OCI-M2 (cell line): ENCODE measurements at regions not wholly inside any gene's neighbourhood (a gene's known extent, or its start where the extent isn't known, plus 50 kb on each side); places are given as distances from the start of the nearest gene placed in this dataset.
"Not testable (repeated sequence)": the region's sequence is repeated elsewhere in the genome, so short reads cannot be mapped to it uniquely, and the experiment has no call there.

Experiments
- DNase-seq: peaks from one replicate; lab custom pipeline; 2025; ENCODE audit not compliant: unreplicated experiment; lab: John Stamatoyannopoulos, UW

DNA sequence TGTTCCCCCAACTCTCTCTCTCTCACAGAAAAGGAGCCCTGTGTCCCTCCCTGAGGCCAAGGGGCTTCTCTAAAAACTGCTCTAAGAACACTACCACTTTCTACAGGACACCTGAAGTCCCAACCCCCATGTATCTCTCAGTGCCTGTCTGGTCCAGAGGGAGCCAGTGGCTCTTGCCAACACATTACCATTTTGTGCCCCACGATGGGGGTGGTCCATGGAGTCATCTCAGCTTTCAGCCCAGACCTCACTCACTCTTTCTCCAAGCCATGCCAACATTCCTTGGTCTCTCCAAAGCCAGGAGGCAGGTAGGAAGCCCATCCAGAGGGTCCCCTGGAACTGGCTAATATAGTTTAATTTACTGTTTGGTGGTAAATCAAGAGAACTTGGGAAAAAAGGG lies 962.1 kb upstream of the DEFB115 start:
- DNase-seq = not testable (repeated sequence)

DNA sequence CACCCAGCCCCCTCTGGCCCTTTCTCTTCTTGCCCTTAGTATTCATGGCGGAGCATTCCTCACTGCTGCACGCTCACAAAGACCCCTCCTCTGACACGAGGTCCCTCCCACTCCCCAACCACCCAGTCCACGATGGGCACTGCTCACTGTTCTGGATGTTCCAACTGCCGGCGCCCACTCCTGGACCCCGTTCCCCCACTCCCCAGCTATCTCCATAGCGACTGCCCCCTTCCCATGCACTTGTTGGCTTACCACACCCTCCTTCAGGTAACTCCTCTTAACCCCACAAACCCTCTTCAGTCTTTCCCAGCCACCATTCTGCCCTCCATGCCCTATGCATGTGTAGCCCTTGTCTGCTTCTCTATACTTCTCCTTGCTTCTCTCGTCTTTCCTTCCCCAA lies 961.5 kb upstream of the DEFB115 start:
- not testable (repeated sequence) for DNase-seq

DNA sequence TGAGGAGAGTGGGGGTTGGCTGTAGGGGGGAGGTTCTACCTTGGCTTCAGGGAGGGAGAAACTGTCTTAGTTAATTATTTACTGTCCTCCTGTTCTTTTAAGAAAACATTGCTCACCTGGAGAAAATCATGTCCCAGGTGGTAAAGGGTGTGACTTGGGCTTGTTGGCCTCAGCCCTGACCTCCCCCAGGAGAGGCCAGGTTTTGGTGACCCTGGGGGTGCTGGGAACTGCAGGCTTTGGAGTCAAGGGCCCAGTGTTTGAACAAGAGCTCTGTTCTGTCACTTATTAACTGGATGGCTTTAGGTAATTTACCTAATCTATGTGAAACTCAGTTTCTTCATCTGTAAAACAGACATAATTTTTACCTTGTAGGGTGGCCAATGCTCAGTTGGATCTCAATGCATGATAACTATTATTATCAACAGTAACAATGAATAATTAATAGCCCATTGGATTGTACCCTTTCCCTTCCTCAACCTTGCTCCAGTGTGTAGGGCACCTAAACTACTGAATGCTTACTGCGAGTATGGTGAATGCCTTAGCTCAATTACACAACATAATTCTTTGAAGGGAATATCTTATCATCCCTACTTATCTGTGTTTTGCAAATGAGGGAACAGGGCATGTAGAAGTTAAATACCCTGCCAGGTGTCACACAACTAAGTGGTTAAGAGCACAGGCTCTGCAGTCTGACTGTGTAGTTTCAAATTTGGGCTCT lies 959.4 kb upstream of the DEFB115 start:
- not testable (repeated sequence) for DNase-seq

DNA sequence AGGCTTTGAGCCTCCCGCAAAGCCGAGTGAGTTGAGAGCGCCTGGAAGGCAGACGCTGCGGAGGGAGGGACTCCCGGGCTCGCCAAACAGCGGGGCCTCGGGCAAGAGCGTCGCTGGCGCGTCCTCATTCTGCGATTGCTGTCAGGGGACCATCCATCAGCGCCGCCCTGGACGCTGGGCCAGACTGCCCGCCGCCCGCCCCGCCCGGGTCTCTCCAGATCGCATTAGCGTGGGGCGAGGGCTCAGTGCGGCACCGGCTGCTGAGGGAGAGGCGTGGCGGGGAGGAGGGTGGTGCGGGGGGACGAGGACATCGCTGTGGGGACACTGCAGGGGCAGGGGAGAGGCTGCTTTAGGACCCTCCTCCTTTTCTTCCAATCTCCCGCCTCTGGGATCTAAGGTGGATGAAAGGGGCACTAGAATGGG lies 957.2 kb upstream of the DEFB115 start:
- DNase-seq = not testable (repeated sequence)

DNA sequence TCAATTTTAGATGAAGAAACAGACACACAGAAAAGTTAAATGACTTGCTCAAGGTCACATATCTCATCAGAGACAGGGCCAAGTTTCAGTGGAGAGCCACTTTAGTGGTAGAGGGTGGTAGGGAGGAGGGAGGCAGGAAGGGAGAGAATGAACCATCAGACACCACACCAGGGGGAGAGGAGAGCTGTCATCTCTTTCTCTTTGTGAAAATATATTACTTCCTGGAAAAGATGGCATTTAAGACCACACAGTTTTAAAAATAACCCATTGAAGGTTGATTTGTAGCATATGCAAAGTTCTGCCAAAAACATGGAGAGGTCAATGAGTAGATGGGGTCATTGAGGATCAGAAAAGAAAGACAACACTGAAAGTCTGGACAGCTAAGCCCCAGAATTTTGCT lies 954.7 kb upstream of the DEFB115 start:
- not testable (repeated sequence) for DNase-seq

DNA sequence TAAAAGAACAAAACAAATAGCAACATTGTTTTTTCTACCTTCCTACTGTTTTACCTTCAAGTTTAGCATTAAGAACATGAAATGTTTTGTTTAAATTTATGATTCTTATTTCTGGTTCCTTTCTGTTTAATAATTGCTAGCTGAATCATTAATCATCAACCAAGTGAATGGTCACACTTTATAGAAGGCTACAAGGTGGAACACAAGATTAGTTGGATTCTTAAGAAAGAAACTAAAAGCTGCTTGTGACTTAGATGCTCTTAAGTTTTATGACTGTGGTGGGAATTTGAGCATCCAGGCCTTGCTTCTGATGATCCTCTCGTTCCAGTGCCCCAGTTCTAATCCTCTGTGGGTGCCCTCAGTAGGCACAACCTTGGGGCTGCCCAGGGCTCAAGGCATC lies 947.5 kb upstream of the DEFB115 start:
- DNase-seq = not testable (repeated sequence)

DNA sequence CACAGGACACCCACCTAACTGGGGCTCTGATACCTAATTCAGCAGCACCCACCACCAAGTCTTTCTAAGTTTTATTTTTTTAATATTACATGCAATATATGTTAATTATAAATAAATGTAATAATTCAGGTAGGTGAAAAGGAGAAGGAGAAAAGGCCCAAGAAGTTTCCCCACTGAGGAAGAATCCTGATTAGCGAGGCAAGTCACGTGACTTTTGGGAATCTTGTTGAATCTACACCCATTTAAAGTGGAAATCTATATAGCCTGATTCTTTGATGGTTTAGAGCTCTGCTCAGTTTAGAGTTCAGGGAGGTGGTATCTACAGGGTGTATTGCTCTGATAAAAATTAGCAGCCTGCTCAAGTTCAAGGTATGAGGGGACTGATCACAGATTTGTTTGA lies 947.1 kb upstream of the DEFB115 start:
- DNase-seq = not testable (repeated sequence)

DNA sequence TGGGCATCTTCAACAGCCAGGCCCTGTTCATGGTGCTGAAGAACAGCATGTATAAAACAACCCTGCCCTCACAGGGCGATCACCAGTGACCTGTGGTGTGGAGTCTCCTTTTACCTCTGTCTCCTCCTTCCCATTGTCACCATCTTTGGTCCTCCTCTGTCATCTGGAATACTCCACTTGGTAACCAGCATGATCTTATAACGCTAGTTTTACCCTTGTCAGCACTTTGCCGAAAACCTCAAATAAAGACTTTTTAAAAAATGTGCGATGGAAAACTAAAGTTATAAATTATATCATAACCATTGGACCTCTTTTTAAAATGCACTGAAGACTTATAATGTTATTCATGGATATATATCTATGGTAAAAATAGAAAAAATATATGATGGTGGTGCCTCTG lies 945.2 kb upstream of the DEFB115 start:
- DNase-seq = not testable (repeated sequence)

DNA sequence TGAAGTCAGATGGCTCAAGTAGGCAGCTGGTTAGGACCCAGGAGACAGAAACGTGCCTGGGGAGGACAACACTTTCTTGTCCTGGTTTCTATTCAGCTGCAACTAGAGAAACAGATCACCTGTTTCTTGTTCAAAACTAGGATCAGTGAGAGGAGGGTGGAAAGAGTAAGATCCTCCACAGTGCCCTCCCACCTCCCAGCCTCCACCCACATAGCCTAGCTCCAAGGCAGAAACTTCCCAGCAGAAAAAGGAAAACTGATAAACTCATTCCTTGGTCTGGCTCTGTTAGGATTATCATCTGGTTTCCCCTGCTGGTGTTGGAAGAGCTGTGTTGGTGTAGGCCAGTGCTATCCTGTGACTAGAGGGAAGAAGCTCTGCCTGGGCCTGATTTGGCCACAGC lies 943.8 kb upstream of the DEFB115 start:
- not testable (repeated sequence) for DNase-seq

DNA sequence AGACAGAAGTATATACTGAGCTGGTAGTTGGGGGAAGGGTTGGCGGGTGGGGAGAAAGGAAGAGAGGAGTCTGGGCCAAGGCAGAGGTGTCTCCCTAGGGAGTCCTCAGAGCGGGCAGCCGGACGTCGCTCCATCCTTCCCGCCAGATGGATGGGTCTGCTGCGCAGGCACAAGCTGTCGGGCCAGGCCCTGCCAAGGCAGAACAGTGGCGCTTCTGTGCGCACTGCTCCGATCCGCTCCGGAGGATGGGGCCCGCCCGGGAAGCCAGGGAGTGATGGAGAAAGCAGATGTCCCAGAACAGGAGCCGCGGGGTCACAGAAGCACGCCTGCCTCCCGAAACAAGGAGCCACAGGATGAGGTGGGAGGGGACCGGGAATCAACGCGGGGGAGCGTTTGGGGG lies 941.4 kb upstream of the DEFB115 start:
- not testable (repeated sequence) for DNase-seq

DNA sequence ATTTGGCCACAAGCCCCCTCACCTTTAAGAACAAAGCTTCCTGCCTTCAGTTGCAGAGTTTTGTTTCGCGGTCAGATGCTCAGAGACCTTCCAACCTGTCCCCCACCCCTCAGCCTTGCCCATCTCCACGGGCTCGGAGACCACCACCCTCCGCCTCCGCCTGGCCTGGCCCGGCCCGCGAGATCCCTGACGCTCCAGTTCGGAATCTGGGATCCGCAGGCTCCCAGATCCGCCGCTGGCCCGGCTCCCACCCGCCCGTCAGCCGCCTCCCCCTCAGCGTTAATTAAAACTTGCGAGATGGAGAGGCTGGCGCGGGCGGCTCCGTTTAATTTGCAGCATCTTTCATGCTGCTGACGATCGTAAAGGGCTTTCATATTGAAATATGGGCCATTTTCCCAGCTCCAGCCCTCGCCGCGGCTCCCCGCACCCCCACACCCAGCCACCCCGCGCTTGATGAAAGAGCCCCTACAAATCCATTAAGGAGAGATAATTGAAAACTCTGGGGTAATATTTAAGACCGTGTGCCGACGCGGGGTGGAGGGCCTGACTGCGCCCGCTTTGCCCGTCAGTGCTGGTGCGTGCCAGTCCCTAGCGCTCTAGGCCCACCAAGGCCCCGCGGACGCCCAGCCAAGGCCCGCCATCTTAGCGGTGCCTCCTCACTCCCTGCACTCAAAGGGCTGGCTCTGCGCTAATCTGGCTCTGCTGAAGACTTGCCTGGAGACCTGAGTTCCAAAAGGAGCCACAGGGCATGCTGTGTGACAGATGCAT lies 940.7 kb upstream of the DEFB115 start:
- not testable (repeated sequence) for DNase-seq

DNA sequence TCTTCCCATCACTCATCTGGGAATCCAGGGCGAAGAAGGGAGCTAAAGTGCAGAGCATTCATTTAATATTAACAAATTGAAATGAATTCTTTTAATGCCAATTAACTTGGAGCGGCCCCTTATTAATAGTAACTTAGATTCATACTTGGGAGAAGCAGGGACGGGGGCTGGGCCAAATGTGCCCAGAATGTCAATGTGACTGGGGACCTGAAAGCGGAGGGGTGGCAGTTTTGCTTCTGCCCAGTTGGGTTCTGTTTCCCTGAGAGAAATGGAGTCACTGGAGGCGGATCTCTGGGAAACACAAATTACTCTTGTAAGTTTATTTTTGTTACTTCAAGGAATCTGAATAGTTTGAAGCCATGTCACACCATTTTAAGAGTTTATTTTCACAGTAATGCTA lies 923.7 kb upstream of the DEFB115 start:
- not testable (repeated sequence) for DNase-seq

DNA sequence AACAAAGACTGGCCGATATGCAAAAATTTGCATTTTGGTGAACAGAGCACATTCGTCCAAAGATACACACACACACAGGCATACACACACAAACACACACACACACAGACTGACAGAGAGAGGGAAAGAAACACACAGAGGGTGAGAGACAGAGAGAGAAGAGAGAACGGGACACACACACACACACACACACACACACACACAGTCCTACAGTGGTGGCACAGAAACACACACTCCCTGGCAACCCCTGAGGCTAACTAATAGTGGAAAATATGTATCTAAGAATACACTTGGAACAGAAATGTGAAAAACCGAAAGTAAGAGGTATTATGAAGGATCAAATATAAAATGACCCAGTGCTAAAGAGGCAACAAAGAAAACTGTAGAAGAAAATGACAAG lies 919.9 kb upstream of the DEFB115 start:
- not testable (repeated sequence) for DNase-seq

DNA sequence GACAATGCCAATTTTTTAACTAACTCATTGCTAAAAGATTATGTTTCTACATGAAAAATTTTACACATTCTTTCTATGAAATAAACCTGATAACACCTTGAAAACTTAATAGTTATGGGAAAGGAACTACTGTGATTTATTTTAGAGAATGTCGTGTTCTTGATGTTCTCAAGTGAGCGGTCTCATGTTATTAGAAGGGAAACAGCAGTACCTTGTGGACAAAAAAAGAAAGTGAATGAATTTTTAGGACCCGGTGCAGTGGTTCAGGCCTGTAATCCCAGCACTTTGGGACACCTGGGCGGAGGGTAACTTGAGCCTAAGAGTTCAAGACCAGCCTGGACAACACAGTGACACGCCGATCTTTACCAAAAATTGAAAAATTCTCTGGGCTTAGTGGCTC lies 908.5 kb upstream of the DEFB115 start:
- not testable (repeated sequence) for DNase-seq

DNA sequence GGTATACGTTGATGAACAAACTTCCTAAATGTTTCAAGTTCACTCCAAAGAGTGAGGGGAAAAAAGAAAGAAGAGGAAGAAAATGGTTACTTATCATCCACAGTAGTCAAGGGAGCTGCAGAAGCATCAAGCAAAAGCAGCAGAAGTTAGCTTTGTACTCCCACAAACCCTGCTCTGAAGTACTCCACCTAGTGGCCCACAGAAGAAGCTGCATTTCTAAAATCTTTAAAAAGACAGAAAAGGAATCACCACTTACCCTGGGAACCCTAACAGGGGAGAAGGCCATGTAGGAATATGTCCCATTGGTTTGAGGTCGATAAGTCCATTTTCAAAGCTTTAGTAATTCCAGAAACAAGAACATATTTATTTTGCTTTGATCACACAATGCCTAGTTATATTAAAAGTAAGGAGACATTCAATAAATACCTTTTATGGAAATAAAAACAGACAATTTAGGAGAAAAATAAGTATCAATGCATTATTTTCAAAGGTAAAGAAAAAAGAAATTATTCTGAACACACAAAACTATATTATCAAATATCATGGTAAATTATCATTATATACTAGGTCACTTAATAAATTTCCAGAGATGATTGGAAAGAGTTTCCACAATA lies 900.5 kb upstream of the DEFB115 start:
- not testable (repeated sequence) for DNase-seq

DNA sequence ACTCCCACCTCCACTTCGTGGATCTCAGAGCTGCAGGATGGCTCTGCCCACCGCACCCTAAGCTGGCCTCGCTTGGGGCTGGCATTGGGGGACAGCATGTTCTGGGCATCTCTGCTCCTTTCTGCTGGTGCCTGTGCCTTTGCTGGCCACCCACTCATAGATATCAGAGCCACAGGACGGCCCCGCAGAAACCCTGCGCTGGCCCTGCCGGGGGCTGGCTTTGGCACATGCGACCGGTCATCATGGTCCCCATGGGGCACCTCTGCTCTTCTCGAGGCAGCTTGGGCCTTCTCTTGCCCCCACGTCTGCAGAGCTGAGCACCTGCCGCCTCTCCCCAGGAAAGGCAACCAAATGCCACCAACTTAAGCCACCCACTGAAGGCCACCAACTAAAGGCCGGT lies 895.7 kb upstream of the DEFB115 start:
- DNase-seq = not testable (repeated sequence)

DNA sequence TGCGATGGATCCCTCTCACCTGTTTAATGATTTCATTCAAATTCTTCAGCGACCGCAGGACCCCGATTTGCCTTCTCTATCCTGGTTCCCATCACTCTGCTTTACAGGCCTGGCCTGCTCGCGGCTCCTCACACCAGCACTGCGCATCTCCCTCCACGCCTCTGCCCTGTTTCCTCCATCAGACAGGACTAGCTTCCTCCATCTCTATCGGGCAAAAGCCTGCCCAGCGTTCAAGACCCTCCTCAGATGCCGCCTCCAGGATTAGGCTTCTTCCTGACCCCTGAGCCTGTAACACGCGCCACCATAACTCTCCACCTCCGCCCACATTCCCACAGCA lies 881.1 kb upstream of the DEFB115 start:
- not testable (repeated sequence) for DNase-seq

DNA sequence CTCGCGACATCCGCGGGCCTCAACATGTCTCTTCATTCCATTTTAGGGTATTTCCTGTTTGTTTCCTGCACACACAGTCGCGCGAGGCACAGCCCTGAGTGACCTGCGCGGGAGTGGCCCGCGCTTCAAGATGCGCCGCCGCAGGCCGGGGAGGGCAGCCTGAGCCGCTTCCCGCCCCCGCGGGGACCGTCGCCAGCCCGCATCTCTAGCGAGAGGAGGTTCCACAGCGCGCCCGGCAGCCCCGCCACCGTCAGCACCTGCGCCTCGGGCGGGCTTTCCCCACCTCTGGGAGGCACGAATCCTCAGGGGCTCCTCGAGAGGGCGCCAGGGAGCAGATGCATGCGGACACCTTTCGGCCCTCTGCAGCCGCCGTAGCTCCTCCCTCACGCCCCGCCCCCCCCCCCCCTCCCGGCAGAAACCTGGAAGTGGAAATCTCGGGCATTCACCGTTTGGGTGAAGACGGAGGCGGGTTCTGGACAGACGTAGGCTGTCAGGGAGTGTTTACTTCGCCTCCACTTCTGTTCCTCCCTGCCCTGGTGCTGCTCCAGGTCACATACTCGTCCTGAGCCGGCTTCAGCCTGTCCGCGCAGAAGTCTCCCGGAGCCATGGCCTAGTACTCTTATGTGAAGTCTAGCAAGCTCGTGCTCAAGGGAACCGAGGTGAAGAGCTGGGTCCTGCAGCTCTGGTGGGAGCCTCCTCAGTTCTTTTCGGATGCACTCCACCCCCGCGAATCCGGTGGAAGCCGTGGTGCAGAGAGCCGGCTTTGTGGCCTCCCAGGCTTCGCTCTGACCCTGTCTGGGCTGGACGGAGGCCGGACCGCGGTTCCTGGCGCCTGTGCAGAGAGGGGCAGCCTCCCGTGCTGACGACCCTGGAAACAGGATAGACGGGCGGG lies 880.5 kb upstream of the DEFB115 start:
- DNase-seq = peak; percentile 23

DNA sequence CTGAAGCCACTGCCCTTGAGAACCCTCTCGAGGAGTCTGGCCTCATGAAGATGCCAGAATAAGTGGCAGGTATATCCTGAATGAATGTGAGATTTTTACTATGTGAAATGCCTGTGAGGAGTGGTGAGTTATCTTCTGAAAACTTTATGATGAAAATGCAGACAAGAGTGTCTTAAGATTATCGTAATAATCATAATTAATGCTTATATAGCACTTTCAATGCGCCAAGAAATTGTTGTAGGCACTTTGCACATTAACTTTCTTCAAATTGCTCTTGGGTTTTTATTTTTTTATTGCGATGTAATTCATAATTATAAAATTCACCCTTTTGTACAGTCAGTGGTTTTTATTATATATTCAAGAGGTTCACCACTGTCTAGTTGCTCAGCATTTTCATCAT lies 879.1 kb upstream of the DEFB115 start:
- not testable (repeated sequence) for DNase-seq

DNA sequence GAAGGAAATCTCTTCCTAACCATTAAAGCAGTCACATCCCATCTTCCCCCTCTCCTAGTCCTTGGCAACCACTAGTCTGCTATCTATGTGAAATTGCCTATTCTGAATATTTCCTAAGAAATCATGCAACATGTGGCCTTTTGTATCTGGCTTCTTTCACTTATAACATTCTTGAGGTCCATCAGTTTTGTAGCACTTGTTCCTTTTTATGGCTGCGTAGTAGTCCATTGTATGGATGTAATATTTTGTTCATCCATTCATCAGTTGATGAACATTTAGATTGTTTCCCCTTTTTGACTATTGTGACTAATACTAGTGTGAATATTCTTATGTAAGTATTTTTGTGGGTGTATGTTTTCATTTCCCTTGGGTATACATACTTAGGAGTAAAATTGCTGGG lies 878.7 kb upstream of the DEFB115 start:
- DNase-seq = not testable (repeated sequence)

DNA sequence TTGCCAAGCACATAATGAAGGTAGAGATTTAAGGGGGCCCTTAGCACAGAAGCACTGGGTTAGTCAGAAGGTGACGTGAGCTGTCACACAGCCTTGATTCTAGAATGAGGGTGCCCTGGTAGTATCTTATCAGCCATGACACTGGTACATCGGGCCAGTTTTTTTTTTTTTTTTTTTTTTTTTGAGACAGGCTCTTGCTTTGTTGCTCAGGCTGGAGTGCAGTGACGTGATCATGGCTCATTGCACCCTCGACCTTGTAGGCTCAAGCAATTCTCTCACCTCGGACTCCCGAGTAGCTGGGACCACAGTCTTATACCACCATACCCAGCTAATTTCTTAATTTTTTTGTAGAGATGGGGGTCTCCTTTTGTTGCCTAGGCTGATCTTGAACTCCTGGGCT lies 872.6 kb upstream of the DEFB115 start:
- not testable (repeated sequence) for DNase-seq
